ENCODE measurements at regions not wholly inside any gene's neighbourhood (a gene's known extent, or its start where the extent isn't known, plus 50 kb on each side); places are given as distances from the start of the nearest gene placed in this dataset.

- TF ChIP-seq CTCF (IDR thresholded peaks at IDR 0.05) (no peak), POLR2A (IDR thresholded peaks at IDR 0.05) (no peak)
These were observed 297.4 kb upstream of the ACVR2A start for GRCh38 chr2:147547440-147547839.
